ENCODE measurements at regions not wholly inside any gene's neighbourhood (a gene's known extent, or its start where the extent isn't known, plus 50 kb on each side); places are given as distances from the start of the nearest gene placed in this dataset.

DNA sequence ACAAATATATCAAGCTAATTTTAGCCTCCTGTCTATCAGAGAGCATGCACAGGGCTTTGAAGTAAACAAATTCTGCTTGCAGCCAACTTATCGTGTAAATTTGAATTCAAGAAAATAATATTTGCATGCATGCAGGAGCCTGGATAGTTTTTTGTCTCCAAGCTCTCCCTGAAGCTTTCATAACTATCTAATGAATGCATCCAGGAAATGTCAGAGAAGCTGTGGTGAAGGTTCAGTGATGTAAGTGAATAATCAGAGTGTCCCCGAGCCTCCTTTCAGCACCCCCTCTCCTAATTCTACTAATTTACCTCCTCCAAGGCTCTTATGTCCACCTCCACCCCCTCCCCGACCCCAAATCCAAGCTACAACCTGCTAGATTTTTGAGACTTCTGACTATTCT lies 172.0 kb upstream of the ZNF32 start:
- TF ChIP-seq CTCF (conservative IDR thresholded peaks at IDR 0.05; ENCODE audit: low read length) (no peak), EZH2phosphoT487 (IDR thresholded peaks at IDR 0.05; ENCODE audit: borderline replicate concordance) (no peak)
- no peaks in the 10 kb centered on the region for H3K36me3 ChIP-seq (ENCODE audit: insufficient read depth, low read length)
- no peaks in the 10 kb centered on the region for H4K20me1 ChIP-seq (ENCODE audit: insufficient read depth, low read length, poor library complexity, severe bottlenecking)
- H3K4me1 ChIP-seq (ENCODE audit: insufficient read depth, low read length, poor library complexity, severe bottlenecking): peaks cover 46% of the 10 kb centered on the region
- no peak overlapping the region for H3K9ac ChIP-seq (ENCODE audit: low read depth, low read length, poor library complexity, severe bottlenecking)
- no peaks in the 10 kb centered on the region for H3K79me2 ChIP-seq (ENCODE audit: insufficient read depth, low read length)
- no peak overlapping the region for H3K4me2 ChIP-seq (ENCODE audit: low read depth, low read length, poor library complexity, severe bottlenecking)
- peaks cover 9% of the 10 kb centered on the region for H3F3A ChIP-seq (ENCODE audit: low read depth)
- H3K4me3 ChIP-seq (ENCODE audit: low read length, poor library complexity, severe bottlenecking): no peak overlapping the region
- no peaks in the 10 kb centered on the region for H3K27me3 ChIP-seq (ENCODE audit: insufficient read depth, low read length, poor library complexity, severe bottlenecking)
- H3K9me3 ChIP-seq (ENCODE audit: insufficient read depth, low read depth, low read length): no peaks in the 10 kb centered on the region
- 0 out of 2 replicates have a peak overlapping the region, but pooled peaks have one; percentile 41 for H2AFZ ChIP-seq (ENCODE audit: low read length)
- H3K9me2 ChIP-seq (replicated peaks; ENCODE audit: low read depth, low read length): no peaks in the 10 kb centered on the region

- TF ChIP-seq CTCF (conservative IDR thresholded peaks at IDR 0.05; ENCODE audit: low read length) (no peak), EZH2phosphoT487 (IDR thresholded peaks at IDR 0.05; ENCODE audit: borderline replicate concordance) (no peak)
- H3K9me2 ChIP-seq (replicated peaks; ENCODE audit: low read depth, low read length): no peaks in the 10 kb centered on the region
- H3K9ac ChIP-seq (ENCODE audit: low read depth, low read length, poor library complexity, severe bottlenecking): no peak overlapping the region
- peaks cover 14% of the 10 kb centered on the region for H3F3A ChIP-seq (ENCODE audit: low read depth)
- H2AFZ ChIP-seq (ENCODE audit: low read length): no peak overlapping the region
- no peak overlapping the region for H3K4me3 ChIP-seq (ENCODE audit: low read length, poor library complexity, severe bottlenecking)
- no peaks in the 10 kb centered on the region for H3K9me3 ChIP-seq (ENCODE audit: insufficient read depth, low read depth, low read length)
- peaks cover 57% of the 10 kb centered on the region for H3K4me1 ChIP-seq (ENCODE audit: insufficient read depth, low read length, poor library complexity, severe bottlenecking)
- H3K36me3 ChIP-seq (ENCODE audit: insufficient read depth, low read length): no peaks in the 10 kb centered on the region
- H3K27me3 ChIP-seq (ENCODE audit: insufficient read depth, low read length, poor library complexity, severe bottlenecking): no peaks in the 10 kb centered on the region
- no peak overlapping the region for H3K4me2 ChIP-seq (ENCODE audit: low read depth, low read length, poor library complexity, severe bottlenecking)
- no peaks in the 10 kb centered on the region for H3K79me2 ChIP-seq (ENCODE audit: insufficient read depth, low read length)
- H4K20me1 ChIP-seq (ENCODE audit: insufficient read depth, low read length, poor library complexity, severe bottlenecking): no peaks in the 10 kb centered on the region
Observed at GRCh38 chr10:43819464-43820230, 171.0 kb upstream of the ZNF32 start.

GRCh38 chr10:43818687-43819086 lies 170.0 kb upstream of the ZNF32 start:
- H3K36me3 ChIP-seq (ENCODE audit: insufficient read depth, low read length): no peaks in the 10 kb centered on the region
- TF ChIP-seq EZH2phosphoT487 (IDR thresholded peaks at IDR 0.05; ENCODE audit: borderline replicate concordance) (no peak), CTCF (conservative IDR thresholded peaks at IDR 0.05; ENCODE audit: low read length) (no peak)
- H3K9me2 ChIP-seq (replicated peaks; ENCODE audit: low read depth, low read length): no peaks in the 10 kb centered on the region
- peaks cover 14% of the 10 kb centered on the region for H3F3A ChIP-seq (ENCODE audit: low read depth)
- H3K9ac ChIP-seq (ENCODE audit: low read depth, low read length, poor library complexity, severe bottlenecking): no peak overlapping the region
- H4K20me1 ChIP-seq (ENCODE audit: insufficient read depth, low read length, poor library complexity, severe bottlenecking): no peaks in the 10 kb centered on the region
- H3K4me2 ChIP-seq (ENCODE audit: low read depth, low read length, poor library complexity, severe bottlenecking): no peak overlapping the region
- H3K4me3 ChIP-seq (ENCODE audit: low read length, poor library complexity, severe bottlenecking): no peak overlapping the region
- no peak overlapping the region for H2AFZ ChIP-seq (ENCODE audit: low read length)
- H3K79me2 ChIP-seq (ENCODE audit: insufficient read depth, low read length): no peaks in the 10 kb centered on the region
- no peaks in the 10 kb centered on the region for H3K27me3 ChIP-seq (ENCODE audit: insufficient read depth, low read length, poor library complexity, severe bottlenecking)
- H3K4me1 ChIP-seq (ENCODE audit: insufficient read depth, low read length, poor library complexity, severe bottlenecking): peaks cover 63% of the 10 kb centered on the region
- no peaks in the 10 kb centered on the region for H3K9me3 ChIP-seq (ENCODE audit: insufficient read depth, low read depth, low read length)
